Gastrocnemius medialis (tissue), 4 donors: ENCODE measurements at regions not wholly inside any gene's neighbourhood (a gene's known extent, or its start where the extent isn't known, plus 50 kb on each side); places are given as distances from the start of the nearest gene placed in this dataset.

Source experiments
- CTCF ChIP-seq, 5 experiments: fragments of 450-650 bp in 3 of 5; fragments of 200-600 bp in 2 of 5; sonication (generic) in 2 of 5; IDR thresholded peaks in 4 of 5; conservative IDR thresholded peaks in 1 of 5; 1 replicate in 4 of 5; 2 replicates in 1 of 5; pipeline ENCODE4 v1.5.1; 2016 to 2019; ENCODE audit warnings: antibody characterized with exemption in 5 of 5, mild to moderate bottlenecking in 3 of 5, moderate library complexity in 3 of 5
- POLR2A ChIP-seq, 2 donors: fragments of 450-650 bp; IDR thresholded peaks; one replicate each; pipeline ENCODE4 v1.6.1; 2017; ENCODE audit warnings: antibody characterized with exemption in 2 of 2, mild to moderate bottlenecking in 2 of 2, moderate library complexity in 2 of 2

GRCh38 chr20:22745194-22745500 is 160.8 kb upstream of the FOXA2 start:
- TF ChIP-seq CTCF (IDR thresholded peaks at IDR 0.05 in 4 of 5, conservative IDR thresholded peaks at IDR 0.05 in 1 of 5), result no peak
- TF ChIP-seq POLR2A (IDR thresholded peaks at IDR 0.05), result no peak
